ENCODE measurements at regions not wholly inside any gene's neighbourhood (a gene's known extent, or its start where the extent isn't known, plus 50 kb on each side); places are given as distances from the start of the nearest gene placed in this dataset.

DNA sequence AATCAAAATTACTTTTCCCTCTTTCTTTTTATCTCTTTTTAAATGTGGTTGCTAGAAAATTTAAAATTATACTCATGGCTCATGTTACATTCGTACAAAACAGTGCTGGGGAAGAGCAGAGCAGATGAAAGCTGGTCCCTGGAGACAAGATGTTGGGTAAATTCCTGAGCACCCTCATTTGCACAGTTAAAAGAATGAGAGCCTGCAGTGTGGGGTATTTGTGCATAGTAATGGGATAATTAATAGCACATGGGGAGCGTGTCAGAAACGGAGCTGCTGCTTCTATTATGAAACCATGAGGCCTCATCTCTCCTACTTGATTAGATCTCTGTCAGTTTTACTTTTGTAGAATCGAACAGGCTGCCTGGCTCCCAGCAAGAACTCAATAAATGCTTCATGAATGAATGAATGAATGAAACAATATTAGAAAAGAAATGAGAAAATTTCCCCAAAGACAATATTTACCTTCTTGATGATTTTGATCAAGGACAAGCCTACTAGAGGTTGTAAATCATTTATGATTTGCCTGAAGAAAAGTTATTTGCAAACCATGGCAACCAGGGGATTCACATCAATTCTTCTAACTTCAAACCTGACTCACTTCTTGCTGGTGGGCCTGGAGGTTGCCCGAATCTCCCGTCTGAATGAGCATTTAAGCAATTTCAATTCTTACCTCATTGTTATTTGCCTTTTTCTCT lies 177.2 kb upstream of the TUT7 start:
- intact Hi-C loops (cut with DNase I) = no loop called here
- Histone ChIP-seq H3K27me3 (no peaks in the 10 kb centered on the region), H3K27ac (no peak overlapping the region), H3K4me3 (no peak overlapping the region), H3K4me1 (no peaks in the 10 kb centered on the region), H3K36me3 (no peaks in the 10 kb centered on the region), H3K9me3 (no peaks in the 10 kb centered on the region)
- DNase-seq = no peak
- TF ChIP-seq, protein P1, sequence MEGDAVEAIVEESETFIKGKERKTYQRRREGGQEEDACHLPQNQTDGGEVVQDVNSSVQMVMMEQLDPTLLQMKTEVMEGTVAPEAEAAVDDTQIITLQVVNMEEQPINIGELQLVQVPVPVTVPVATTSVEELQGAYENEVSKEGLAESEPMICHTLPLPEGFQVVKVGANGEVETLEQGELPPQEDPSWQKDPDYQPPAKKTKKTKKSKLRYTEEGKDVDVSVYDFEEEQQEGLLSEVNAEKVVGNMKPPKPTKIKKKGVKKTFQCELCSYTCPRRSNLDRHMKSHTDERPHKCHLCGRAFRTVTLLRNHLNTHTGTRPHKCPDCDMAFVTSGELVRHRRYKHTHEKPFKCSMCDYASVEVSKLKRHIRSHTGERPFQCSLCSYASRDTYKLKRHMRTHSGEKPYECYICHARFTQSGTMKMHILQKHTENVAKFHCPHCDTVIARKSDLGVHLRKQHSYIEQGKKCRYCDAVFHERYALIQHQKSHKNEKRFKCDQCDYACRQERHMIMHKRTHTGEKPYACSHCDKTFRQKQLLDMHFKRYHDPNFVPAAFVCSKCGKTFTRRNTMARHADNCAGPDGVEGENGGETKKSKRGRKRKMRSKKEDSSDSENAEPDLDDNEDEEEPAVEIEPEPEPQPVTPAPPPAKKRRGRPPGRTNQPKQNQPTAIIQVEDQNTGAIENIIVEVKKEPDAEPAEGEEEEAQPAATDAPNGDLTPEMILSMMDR (IDR thresholded peaks at IDR 0.05) = no peak
- no peak for ATAC-seq

DNA sequence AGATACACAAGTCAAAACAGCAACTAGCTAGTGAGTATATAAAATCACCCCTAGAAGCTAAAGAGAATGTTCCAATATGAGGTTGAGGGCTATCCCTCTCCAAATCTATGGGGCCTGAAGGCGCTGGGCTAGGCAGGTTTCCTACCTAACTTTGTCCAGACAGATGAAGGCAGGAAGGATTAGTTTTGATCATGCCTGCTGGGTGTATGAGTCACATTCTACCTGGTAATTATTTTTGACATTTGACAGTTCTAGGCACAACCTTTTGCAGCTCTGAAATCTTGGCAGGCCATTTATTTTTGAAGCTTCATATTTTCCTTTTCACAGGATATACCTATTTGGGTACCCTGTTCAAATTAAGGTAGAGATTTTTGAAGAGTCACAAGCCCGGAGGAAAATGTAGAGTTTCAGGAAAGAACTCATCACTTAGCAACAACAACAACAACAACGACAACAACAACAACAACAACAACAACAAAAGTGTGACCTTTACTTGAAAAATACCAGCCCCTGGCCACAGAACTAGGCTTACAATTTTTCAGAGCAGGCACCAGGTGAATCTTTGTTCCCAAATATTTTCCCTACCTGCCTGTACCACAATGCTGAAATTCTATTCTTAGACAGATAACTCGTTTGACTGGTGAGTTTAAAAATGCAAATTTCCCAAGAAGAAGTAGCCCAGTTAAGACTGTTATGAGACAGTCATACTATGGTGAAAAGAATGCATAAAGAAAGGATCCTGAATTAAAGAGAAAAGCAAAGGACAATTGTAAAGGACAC lies 175.5 kb upstream of the TUT7 start:
- Histone ChIP-seq H3K27me3 (no peaks in the 10 kb centered on the region), H3K4me3 (no peak overlapping the region), H3K9me3 (no peaks in the 10 kb centered on the region), H3K4me1 (no peaks in the 10 kb centered on the region), H3K27ac (no peak overlapping the region), H3K36me3 (no peaks in the 10 kb centered on the region)
- DNase-seq (no peak), ATAC-seq (no peak)
- TF ChIP-seq, protein P1 (IDR thresholded peaks at IDR 0.05) = no peak
- intact Hi-C loops (cut with DNase I) = no loop called here

DNA sequence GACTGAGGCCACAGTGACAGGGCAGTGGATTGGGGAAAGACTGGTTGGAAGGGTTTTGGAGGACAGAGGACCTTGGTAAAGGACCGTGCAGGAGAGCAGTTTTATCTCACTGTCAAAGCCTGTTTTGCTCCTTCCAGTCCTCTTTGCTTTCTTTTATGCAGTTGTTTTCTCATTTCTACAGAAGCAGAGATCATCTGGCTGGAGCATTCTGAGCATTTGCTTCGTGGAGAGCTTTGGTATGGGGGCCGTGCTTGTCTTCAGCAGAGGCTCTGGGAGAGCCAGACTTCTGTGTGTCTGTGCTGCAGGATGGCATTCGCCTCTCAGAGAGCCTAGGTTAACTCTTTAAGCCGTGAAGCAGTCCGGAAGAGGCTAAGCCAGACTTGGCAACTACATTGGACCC lies 171.8 kb upstream of the TUT7 start:
- TF ChIP-seq, protein P1 (IDR thresholded peaks at IDR 0.05) = no peak
- intact Hi-C loops (cut with DNase I) = no loop called here
- ATAC-seq = no peak

DNA sequence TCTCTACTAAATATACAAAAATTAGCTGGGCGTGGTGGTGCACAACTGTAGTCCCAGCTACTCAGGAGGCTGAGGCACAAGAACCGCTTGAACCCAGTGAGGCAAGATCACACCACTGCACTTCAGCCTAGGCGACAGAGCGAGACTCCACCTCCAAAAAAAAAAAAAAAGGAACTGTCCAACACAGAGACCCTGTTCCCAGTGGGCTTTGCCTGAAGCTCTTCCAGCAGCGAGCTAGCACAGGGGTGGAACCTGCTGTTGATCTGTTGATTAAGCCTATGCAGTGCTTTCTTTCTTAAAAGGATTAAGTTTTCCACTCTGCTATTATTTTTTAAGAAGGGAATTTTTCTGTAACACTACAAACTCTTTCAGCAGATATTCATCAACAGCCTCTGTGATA lies 171.0 kb upstream of the TUT7 start:
- H3K36me3 ChIP-seq = no peaks in the 10 kb centered on the region
- intact Hi-C loops (cut with DNase I) = no loop called here
- ATAC-seq = no peak
- H3K27me3 ChIP-seq = no peaks in the 10 kb centered on the region
- no peaks in the 10 kb centered on the region for H3K9me3 ChIP-seq
- DNase-seq = no peak
- H3K27ac ChIP-seq = no peak overlapping the region
- no peaks in the 10 kb centered on the region for H3K4me1 ChIP-seq
- TF ChIP-seq, protein P1 (IDR thresholded peaks at IDR 0.05) = no peak
- no peak overlapping the region for H3K4me3 ChIP-seq

More for the DNA sequence above, 171.8 kb upstream of the TUT7 start:
- H3K9me3 ChIP-seq = no peaks in the 10 kb centered on the region
- no peaks in the 10 kb centered on the region for H3K4me1 ChIP-seq
- H3K27ac ChIP-seq = no peak overlapping the region
- no peaks in the 10 kb centered on the region for H3K27me3 ChIP-seq
- no peaks in the 10 kb centered on the region for H3K36me3 ChIP-seq
- no peak for DNase-seq
- H3K4me3 ChIP-seq = no peak overlapping the region

DNA sequence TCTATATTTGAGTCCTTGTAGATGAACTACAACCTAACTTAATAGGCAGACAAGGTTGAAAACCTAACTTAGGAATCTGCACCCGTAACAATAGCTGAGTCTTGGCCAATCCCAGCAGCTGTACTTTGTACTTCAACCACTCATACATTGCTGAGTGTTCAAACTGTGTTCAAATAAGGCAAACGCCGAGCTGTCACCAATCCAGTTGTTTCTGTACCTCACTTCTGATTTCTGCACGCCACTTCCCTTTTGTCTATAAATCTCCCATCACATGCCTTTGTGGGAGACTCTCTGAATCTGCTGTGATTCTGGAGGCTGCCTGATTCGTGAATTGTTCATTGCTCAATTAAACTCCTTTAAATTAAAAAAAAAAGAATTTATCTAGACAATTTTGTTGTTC lies 167.8 kb upstream of the TUT7 start:
- H3K27me3 ChIP-seq = no peaks in the 10 kb centered on the region
- TF ChIP-seq, protein P1 (IDR thresholded peaks at IDR 0.05) = no peak
- intact Hi-C loops (cut with DNase I) = no loop called here
- no peaks in the 10 kb centered on the region for H3K9me3 ChIP-seq
- H3K27ac ChIP-seq = no peak overlapping the region
- DNase-seq (no peak), ATAC-seq (no peak)
- H3K4me1 ChIP-seq = no peaks in the 10 kb centered on the region
- no peaks in the 10 kb centered on the region for H3K36me3 ChIP-seq
- H3K4me3 ChIP-seq = no peak overlapping the region

Measured in upper lobe of right lung (tissue), 1 donor.